SU-DHL-6 (cell line): ENCODE measurements at regions not wholly inside any gene's neighbourhood (a gene's known extent, or its start where the extent isn't known, plus 50 kb on each side); places are given as distances from the start of the nearest gene placed in this dataset.

Experiments
- EZH2phosphoT487 ChIP-seq: fragments of 200-600 bp; sonication (generic), shearing (Covaris generic); conservative IDR thresholded peaks from 2 replicates; pipeline ENCODE4 v1.6.1; 2018; ENCODE audit warnings: mild to moderate bottlenecking, antibody characterized with exemption, low read length, moderate library complexity, mixed read lengths
- TF ChIP-seq, protein P1 (sequence below): fragments of 200-600 bp; sonication (generic); IDR thresholded peaks from one replicate; pipeline ENCODE4 v1.5.1; 2017; ENCODE audit warnings: antibody characterized with exemption, mild to moderate bottlenecking, low read length, moderate library complexity; ENCODE audit not compliant: insufficient read depth, poor library complexity, severe bottlenecking

DNA sequence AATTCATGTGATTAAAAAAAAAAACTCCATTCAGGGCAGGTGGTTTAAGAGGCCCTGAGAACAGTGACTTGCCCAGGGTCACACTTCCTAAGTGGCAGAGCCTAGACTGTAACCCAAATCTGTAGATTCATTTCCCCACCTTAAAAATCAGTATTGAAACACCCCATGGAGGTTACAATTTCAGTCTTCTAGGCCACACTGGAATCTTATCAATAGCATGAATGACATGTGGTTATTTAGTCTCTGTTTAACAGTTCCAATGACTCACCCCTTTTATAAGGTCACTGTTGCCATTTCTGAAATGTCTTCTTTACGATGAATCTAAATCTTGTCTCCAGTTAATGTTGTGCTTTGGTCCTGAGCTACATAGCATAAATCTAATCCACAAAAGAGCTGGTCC lies 262.3 kb upstream of the GRIP1 start:
- TF ChIP-seq, protein P1, sequence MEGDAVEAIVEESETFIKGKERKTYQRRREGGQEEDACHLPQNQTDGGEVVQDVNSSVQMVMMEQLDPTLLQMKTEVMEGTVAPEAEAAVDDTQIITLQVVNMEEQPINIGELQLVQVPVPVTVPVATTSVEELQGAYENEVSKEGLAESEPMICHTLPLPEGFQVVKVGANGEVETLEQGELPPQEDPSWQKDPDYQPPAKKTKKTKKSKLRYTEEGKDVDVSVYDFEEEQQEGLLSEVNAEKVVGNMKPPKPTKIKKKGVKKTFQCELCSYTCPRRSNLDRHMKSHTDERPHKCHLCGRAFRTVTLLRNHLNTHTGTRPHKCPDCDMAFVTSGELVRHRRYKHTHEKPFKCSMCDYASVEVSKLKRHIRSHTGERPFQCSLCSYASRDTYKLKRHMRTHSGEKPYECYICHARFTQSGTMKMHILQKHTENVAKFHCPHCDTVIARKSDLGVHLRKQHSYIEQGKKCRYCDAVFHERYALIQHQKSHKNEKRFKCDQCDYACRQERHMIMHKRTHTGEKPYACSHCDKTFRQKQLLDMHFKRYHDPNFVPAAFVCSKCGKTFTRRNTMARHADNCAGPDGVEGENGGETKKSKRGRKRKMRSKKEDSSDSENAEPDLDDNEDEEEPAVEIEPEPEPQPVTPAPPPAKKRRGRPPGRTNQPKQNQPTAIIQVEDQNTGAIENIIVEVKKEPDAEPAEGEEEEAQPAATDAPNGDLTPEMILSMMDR: no peak
- TF ChIP-seq EZH2phosphoT487: no peak
